PC-3 (cell line): ENCODE measurements at regions not wholly inside any gene's neighbourhood (a gene's known extent, or its start where the extent isn't known, plus 50 kb on each side); places are given as distances from the start of the nearest gene placed in this dataset.

Source experiments
- EZH2 ChIP-seq: fragments of 300-600 bp; sonication (generic); IDR thresholded peaks from one replicate; pipeline ENCODE4 v1.6.1; 2017; ENCODE audit warnings: antibody characterized with exemption, mild to moderate bottlenecking, low read length; ENCODE audit not compliant: unreplicated experiment
- TF ChIP-seq, protein P1 (sequence below): fragments of 300-600 bp; sonication (generic); conservative IDR thresholded peaks from 2 replicates; pipeline ENCODE4 v1.5.1; 2017; ENCODE audit warnings: antibody characterized with exemption, low read depth, mild to moderate bottlenecking, low read length

DNA sequence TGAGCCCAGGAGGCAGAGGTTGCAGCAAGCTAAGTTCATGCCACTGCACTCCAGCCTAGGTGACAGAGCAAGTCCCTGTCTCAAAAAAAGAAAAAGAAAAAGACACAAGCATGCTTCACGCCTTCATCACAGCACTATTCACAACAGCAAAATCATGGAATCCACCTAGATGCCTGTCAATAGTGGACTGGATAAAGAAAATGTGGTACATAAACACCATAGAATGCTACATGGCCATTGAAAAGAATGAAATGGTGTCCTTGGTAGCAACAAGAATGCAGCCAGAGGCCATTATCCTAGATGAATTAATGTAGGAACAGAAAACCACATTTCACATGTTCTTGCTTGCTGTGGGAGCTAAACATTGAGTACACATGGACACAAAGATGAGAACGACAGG, 392.6 kb downstream of the EIPR1 start:
- TF ChIP-seq, protein P1, sequence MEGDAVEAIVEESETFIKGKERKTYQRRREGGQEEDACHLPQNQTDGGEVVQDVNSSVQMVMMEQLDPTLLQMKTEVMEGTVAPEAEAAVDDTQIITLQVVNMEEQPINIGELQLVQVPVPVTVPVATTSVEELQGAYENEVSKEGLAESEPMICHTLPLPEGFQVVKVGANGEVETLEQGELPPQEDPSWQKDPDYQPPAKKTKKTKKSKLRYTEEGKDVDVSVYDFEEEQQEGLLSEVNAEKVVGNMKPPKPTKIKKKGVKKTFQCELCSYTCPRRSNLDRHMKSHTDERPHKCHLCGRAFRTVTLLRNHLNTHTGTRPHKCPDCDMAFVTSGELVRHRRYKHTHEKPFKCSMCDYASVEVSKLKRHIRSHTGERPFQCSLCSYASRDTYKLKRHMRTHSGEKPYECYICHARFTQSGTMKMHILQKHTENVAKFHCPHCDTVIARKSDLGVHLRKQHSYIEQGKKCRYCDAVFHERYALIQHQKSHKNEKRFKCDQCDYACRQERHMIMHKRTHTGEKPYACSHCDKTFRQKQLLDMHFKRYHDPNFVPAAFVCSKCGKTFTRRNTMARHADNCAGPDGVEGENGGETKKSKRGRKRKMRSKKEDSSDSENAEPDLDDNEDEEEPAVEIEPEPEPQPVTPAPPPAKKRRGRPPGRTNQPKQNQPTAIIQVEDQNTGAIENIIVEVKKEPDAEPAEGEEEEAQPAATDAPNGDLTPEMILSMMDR = no peak
- no peak for TF ChIP-seq EZH2
